ENCODE measurements at regions not wholly inside any gene's neighbourhood (a gene's known extent, or its start where the extent isn't known, plus 50 kb on each side); places are given as distances from the start of the nearest gene placed in this dataset.
"Not testable (repeated sequence)": the region's sequence is repeated elsewhere in the genome, so short reads cannot be mapped to it uniquely, and the experiment has no call there.

- DNase-seq: no peak
These were observed 493.4 kb downstream of the MATN1 start for GRCh38 chr1:30229960-30230359.

- no peak for DNase-seq
These were observed 493.8 kb downstream of the MATN1 start for GRCh38 chr1:30229557-30229956.

GRCh38 chr1:30226648-30227047 is 496.7 kb downstream of the MATN1 start:
- DNase-seq: no peak

GRCh38 chr1:30225357-30225756 is 498.0 kb downstream of the MATN1 start:
- no peak for DNase-seq

- no peak for DNase-seq
These were observed 503.7 kb downstream of the MATN1 start for GRCh38 chr1:30219675-30220074.

GRCh38 chr1:30218438-30218837 is 504.9 kb downstream of the MATN1 start:
- no peak for DNase-seq

- no peak for DNase-seq
These were observed 506.8 kb downstream of the MATN1 start for GRCh38 chr1:30216602-30217001.

GRCh38 chr1:30213936-30214335 is 509.4 kb downstream of the MATN1 start:
- no peak for DNase-seq

GRCh38 chr1:30207962-30208361 is 515.4 kb downstream of the MATN1 start:
- not testable (repeated sequence) for DNase-seq

GRCh38 chr1:30206631-30207030 is 516.8 kb downstream of the MATN1 start:
- DNase-seq: not testable (repeated sequence)

- not testable (repeated sequence) for DNase-seq
These were observed 518.5 kb downstream of the MATN1 start for GRCh38 chr1:30204916-30205315.

- no peak for DNase-seq
These were observed 522.4 kb downstream of the MATN1 start for GRCh38 chr1:30201015-30201414.

- DNase-seq: no peak
These were observed 523.2 kb downstream of the MATN1 start for GRCh38 chr1:30200161-30200560.

- no peak for DNase-seq
These were observed 523.8 kb downstream of the MATN1 start for GRCh38 chr1:30199563-30199962.

- no peak for DNase-seq
These were observed 524.5 kb downstream of the MATN1 start for GRCh38 chr1:30198795-30199403.

- no peak for DNase-seq
These were observed 525.0 kb downstream of the MATN1 start for GRCh38 chr1:30198451-30198760.

- DNase-seq: no peak
These were observed 525.5 kb downstream of the MATN1 start for GRCh38 chr1:30197639-30198450.

GRCh38 chr1:30196872-30197638 is 526.3 kb downstream of the MATN1 start:
- no peak for DNase-seq

GRCh38 chr1:30196457-30196856 is 526.9 kb downstream of the MATN1 start:
- DNase-seq: no peak

GRCh38 chr1:30195424-30196134 is 527.8 kb downstream of the MATN1 start:
- DNase-seq: no peak

- DNase-seq: no peak
These were observed 528.5 kb downstream of the MATN1 start for GRCh38 chr1:30194741-30195423.

GRCh38 chr1:30194046-30194619 is 529.3 kb downstream of the MATN1 start:
- DNase-seq: no peak

Data from activated CD8-positive, alpha-beta memory T cell treated with anti-CD3 and anti-CD28 coated beads, Interleukin-2, amount 50 U/mL, for 48 hours (primary cell).